ENCODE measurements at regions not wholly inside any gene's neighbourhood (a gene's known extent, or its start where the extent isn't known, plus 50 kb on each side); places are given as distances from the start of the nearest gene placed in this dataset.

- H3K9me2 ChIP-seq (replicated peaks; ENCODE audit: insufficient read depth): no peaks in the 10 kb centered on the region
- 29% methylated on average over 8 of the region's 8 CpGs for WGBS (ENCODE audit: low lambda C conversion rate, missing lambda C conversion rate)
- no peak for TF ChIP-seq EZH2 (IDR thresholded peaks at IDR 0.05; ENCODE audit: borderline replicate concordance)
- no peak for TF ChIP-seq EZH2phosphoT487 (IDR thresholded peaks at IDR 0.05; ENCODE audit: low read depth, severe bottlenecking, unreplicated experiment)
- TF ChIP-seq, protein P1, sequence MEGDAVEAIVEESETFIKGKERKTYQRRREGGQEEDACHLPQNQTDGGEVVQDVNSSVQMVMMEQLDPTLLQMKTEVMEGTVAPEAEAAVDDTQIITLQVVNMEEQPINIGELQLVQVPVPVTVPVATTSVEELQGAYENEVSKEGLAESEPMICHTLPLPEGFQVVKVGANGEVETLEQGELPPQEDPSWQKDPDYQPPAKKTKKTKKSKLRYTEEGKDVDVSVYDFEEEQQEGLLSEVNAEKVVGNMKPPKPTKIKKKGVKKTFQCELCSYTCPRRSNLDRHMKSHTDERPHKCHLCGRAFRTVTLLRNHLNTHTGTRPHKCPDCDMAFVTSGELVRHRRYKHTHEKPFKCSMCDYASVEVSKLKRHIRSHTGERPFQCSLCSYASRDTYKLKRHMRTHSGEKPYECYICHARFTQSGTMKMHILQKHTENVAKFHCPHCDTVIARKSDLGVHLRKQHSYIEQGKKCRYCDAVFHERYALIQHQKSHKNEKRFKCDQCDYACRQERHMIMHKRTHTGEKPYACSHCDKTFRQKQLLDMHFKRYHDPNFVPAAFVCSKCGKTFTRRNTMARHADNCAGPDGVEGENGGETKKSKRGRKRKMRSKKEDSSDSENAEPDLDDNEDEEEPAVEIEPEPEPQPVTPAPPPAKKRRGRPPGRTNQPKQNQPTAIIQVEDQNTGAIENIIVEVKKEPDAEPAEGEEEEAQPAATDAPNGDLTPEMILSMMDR (IDR thresholded peaks at IDR 0.05; ENCODE audit: poor library complexity): peak; percentile 88
- H4K20me1 ChIP-seq (ENCODE audit: insufficient read depth, poor library complexity, severe bottlenecking): no peaks in the 10 kb centered on the region
- H3K4me3 ChIP-seq: no peak overlapping the region
- no peaks in the 10 kb centered on the region for H3K36me3 ChIP-seq (replicated peaks; ENCODE audit: insufficient read depth, low read depth)
- no peak overlapping the region for H3K4me2 ChIP-seq
- no peaks in the 10 kb centered on the region for H3K27me3 ChIP-seq
- no peaks in the 10 kb centered on the region for H3K79me2 ChIP-seq
- H3K27ac ChIP-seq: no peak overlapping the region
- H2AFZ ChIP-seq: no peak overlapping the region
- DNase-seq (ENCODE audit: low spot score): peak; percentile 77
- no peaks in the 10 kb centered on the region for H3K9me3 ChIP-seq (ENCODE audit: low read depth)
- H3K4me1 ChIP-seq (ENCODE audit: insufficient read depth): no peaks in the 10 kb centered on the region
Observed at GRCh38 chr2:16773080-16773713, 107.6 kb upstream of the CYRIA start.

DNA sequence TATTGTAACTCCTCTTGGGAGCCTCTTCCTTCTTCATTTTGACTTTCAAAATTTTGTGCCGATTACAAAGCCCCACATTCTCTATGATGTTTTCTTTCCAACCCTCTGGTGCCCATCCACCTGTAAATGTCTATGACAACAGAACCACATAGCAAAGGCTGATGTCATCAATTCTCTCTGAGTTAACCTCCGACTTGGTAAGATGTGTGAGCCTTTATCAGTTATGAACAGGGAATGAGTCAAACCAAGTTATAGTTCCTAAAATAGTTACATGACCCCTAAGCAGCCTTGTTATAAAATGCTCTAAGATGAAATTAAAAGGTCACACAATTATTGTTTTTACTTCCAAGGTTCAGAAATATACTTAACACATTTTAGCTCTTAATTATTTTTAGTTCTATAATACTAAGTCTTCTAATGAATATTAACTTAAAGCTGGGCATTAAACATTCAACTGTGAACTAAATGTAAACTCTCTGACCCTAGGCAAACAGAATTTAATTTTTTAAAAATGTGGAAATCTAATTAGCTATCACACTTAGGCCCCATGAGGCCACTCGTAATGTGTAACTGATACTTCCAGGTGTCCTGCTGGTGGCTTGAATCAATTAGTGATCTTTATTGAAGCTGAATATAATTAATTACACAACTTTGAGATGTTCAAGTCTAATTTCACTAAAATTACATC, 102.3 kb upstream of the CYRIA start:
- TF ChIP-seq, protein P1 (IDR thresholded peaks at IDR 0.05; ENCODE audit: poor library complexity): no peak
- TF ChIP-seq EZH2phosphoT487 (IDR thresholded peaks at IDR 0.05; ENCODE audit: low read depth, severe bottlenecking, unreplicated experiment) (no peak), EZH2 (IDR thresholded peaks at IDR 0.05; ENCODE audit: borderline replicate concordance) (no peak)
- Histone ChIP-seq H3K27me3 (no peaks in the 10 kb centered on the region), H4K20me1 (ENCODE audit: insufficient read depth, poor library complexity, severe bottlenecking) (no peaks in the 10 kb centered on the region), H3K36me3 (replicated peaks; ENCODE audit: insufficient read depth, low read depth) (no peaks in the 10 kb centered on the region), H3K4me2 (no peak overlapping the region), H3K4me1 (ENCODE audit: insufficient read depth) (no peaks in the 10 kb centered on the region), H3K79me2 (no peaks in the 10 kb centered on the region), H3K9me3 (ENCODE audit: low read depth) (no peaks in the 10 kb centered on the region), H3K4me3 (no peak overlapping the region), H3K9me2 (replicated peaks; ENCODE audit: insufficient read depth) (no peaks in the 10 kb centered on the region), H3K27ac (no peak overlapping the region), H2AFZ (no peak overlapping the region)
- no peak for DNase-seq (ENCODE audit: low spot score)
- WGBS (ENCODE audit: low lambda C conversion rate, missing lambda C conversion rate): 75% methylated on average over 3 of the region's 3 CpGs

DNA sequence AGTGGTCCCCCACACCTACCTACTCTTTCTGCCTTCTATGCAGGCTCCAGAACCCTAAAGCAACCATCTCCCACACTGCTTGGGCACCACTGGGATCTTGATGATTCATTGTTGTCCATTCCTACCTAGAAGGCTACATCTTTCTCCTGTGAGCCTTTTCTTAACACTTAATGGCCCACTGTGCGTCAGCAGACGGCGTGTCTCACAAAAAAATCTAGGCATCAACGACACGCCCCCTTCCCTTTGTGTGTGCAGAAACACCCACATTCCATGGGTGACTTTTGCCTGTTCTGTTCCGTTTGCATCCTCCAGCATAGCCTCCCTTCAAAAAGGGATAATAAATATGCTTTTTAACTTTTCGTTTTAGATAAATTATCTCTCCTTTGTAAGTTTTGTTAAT, 99.7 kb upstream of the CYRIA start:
- Histone ChIP-seq H2AFZ (no peak overlapping the region), H3K36me3 (replicated peaks; ENCODE audit: insufficient read depth, low read depth) (no peaks in the 10 kb centered on the region), H3K4me1 (ENCODE audit: insufficient read depth) (no peaks in the 10 kb centered on the region), H3K9me3 (ENCODE audit: low read depth) (no peaks in the 10 kb centered on the region), H3K4me2 (no peak overlapping the region), H3K9me2 (replicated peaks; ENCODE audit: insufficient read depth) (no peaks in the 10 kb centered on the region), H3K79me2 (no peaks in the 10 kb centered on the region), H4K20me1 (ENCODE audit: insufficient read depth, poor library complexity, severe bottlenecking) (no peaks in the 10 kb centered on the region), H3K27me3 (no peaks in the 10 kb centered on the region), H3K4me3 (no peak overlapping the region), H3K27ac (no peak overlapping the region)
- TF ChIP-seq, protein P1 (IDR thresholded peaks at IDR 0.05; ENCODE audit: poor library complexity): no peak
- TF ChIP-seq EZH2 (IDR thresholded peaks at IDR 0.05; ENCODE audit: borderline replicate concordance) (no peak), EZH2phosphoT487 (IDR thresholded peaks at IDR 0.05; ENCODE audit: low read depth, severe bottlenecking, unreplicated experiment) (no peak)
- 81% methylated on average over 7 of the region's 7 CpGs for WGBS (ENCODE audit: low lambda C conversion rate, missing lambda C conversion rate)
- no peak for DNase-seq (ENCODE audit: low spot score)

All from hepatocyte (in vitro differentiated cells).